GF-D8 (cell line): ENCODE measurements at regions not wholly inside any gene's neighbourhood (a gene's known extent, or its start where the extent isn't known, plus 50 kb on each side); places are given as distances from the start of the nearest gene placed in this dataset.

ENCODE experiments used
- DNase-seq: peaks from one replicate; lab custom pipeline; 2025; lab: John Stamatoyannopoulos, UW

GRCh38 chr18:43648002-43648401 is 370.7 kb upstream of the SYT4 start:
- no peak for DNase-seq

GRCh38 chr18:43649649-43650357 is 372.5 kb upstream of the SYT4 start:
- DNase-seq = no peak

GRCh38 chr18:43650426-43650825 is 373.1 kb upstream of the SYT4 start:
- DNase-seq = no peak

GRCh38 chr18:43651057-43651456 is 373.8 kb upstream of the SYT4 start:
- no peak for DNase-seq

- DNase-seq = no peak
These were observed 379.3 kb upstream of the SYT4 start for GRCh38 chr18:43656547-43656946.

GRCh38 chr18:43661570-43661969 is 384.3 kb upstream of the SYT4 start:
- no peak for DNase-seq

GRCh38 chr18:43662657-43663056 is 385.4 kb upstream of the SYT4 start:
- DNase-seq = no peak

GRCh38 chr18:43663159-43663558 is 385.9 kb upstream of the SYT4 start:
- no peak for DNase-seq

- DNase-seq = no peak
These were observed 387.3 kb upstream of the SYT4 start for GRCh38 chr18:43664487-43665008.

GRCh38 chr18:43665105-43665788 is 388.0 kb upstream of the SYT4 start:
- no peak for DNase-seq

GRCh38 chr18:43668866-43669265 is 391.6 kb upstream of the SYT4 start:
- no peak for DNase-seq

- no peak for DNase-seq
These were observed 394.1 kb upstream of the SYT4 start for GRCh38 chr18:43671431-43671830.

GRCh38 chr18:43680096-43680495 is 402.8 kb upstream of the SYT4 start:
- DNase-seq = no peak

- no peak for DNase-seq
These were observed 404.4 kb upstream of the SYT4 start for GRCh38 chr18:43681661-43682060.

GRCh38 chr18:43682196-43682595 is 404.9 kb upstream of the SYT4 start:
- DNase-seq = no peak

GRCh38 chr18:43686709-43687108 is 409.4 kb upstream of the SYT4 start:
- DNase-seq = no peak

GRCh38 chr18:43692099-43692690 is 414.9 kb upstream of the SYT4 start:
- DNase-seq = no peak

GRCh38 chr18:43702399-43702798 is 425.1 kb upstream of the SYT4 start:
- no peak for DNase-seq

GRCh38 chr18:43703050-43703449 is 425.8 kb upstream of the SYT4 start:
- no peak for DNase-seq

GRCh38 chr18:43705850-43706249 is 428.6 kb upstream of the SYT4 start:
- no peak for DNase-seq

GRCh38 chr18:43710135-43710534 is 432.8 kb upstream of the SYT4 start:
- no peak for DNase-seq

GRCh38 chr18:43714343-43715010 is 437.2 kb upstream of the SYT4 start:
- no peak for DNase-seq
